ENCODE measurements at regions not wholly inside any gene's neighbourhood (a gene's known extent, or its start where the extent isn't known, plus 50 kb on each side); places are given as distances from the start of the nearest gene placed in this dataset.

GRCh38 chr21:29989634-29990234 is 49.9 kb upstream of the GRIK1 start:
- TF ChIP-seq EZH2 (IDR thresholded peaks at IDR 0.05; ENCODE audit: insufficient read depth, low read length): no peak
- TF ChIP-seq CTCF (IDR thresholded peaks at IDR 0.05; ENCODE audit: insufficient read depth, low read depth, low read length): no peak

All from astrocyte (in vitro differentiated cells and primary cell).